HCT116 (cell line): ENCODE measurements at regions not wholly inside any gene's neighbourhood (a gene's known extent, or its start where the extent isn't known, plus 50 kb on each side); places are given as distances from the start of the nearest gene placed in this dataset.

Source experiments
- ATAC-seq: fragments of 200-7000 bp; cut with Tn5 transposase; 2 replicates; pipeline ENCODE4 v1.9.1; 2020; ENCODE audit warnings: mild to moderate bottlenecking, moderate library complexity
- BruUV-seq: library from RNA; stranded (reverse); fragments of 400-500 nt; replicated peaks from 2 replicates; lab custom pipeline; 2021; lab: Mats Ljungman, UMichigan
- CTCF ChIA-PET: fragments of 300-600 bp; sonication (Branson Sonifier 250); formaldehyde crosslinking; loops from one replicate; lab custom pipeline; 2021; ENCODE audit warnings: antibody characterized with exemption; lab: Charles Lee
- POLR2A ChIA-PET: fragments of 300-600, 350-600 bp; sonication (Branson Sonifier 250); formaldehyde crosslinking; loops from one replicate; lab custom pipeline; 2021; ENCODE audit warnings: antibody characterized with exemption; lab: Charles Lee
- RAD21 ChIA-PET, 2 experiments: fragments of 300-600 bp; sonication (Branson Sonifier 250); formaldehyde crosslinking; loops; one replicate each; lab custom pipeline; 2023; ENCODE audit warnings: low total read pairs in 2 of 2; ENCODE audit not compliant: uncharacterized antibody in 2 of 2, unreplicated experiment in 2 of 2, low non-redundant PET in 1 of 2; lab: Charles Lee
- DNase-seq: peaks from one replicate; pipeline ENCODE4 v3.0.0-alpha.2; 2010; ENCODE audit warnings: low read depth, low spot score
- H2AFZ ChIP-seq: fragments of 200-600 bp; shearing (Covaris generic), sonication (generic); 2 replicates; pipeline ENCODE4 v1.6.1; 2017; ENCODE audit warnings: low read depth, mixed run types, mixed read lengths, antibody characterized with exemption, low read length; ENCODE audit not compliant: poor library complexity, severe bottlenecking
- H3K27ac ChIP-seq: 2 replicates; pipeline ENCODE4 v1.5.1; 2012; ENCODE audit warnings: low read depth, low read length
- H3K27me3 ChIP-seq: fragments of 200-600 bp; sonication (generic); 2 replicates; pipeline ENCODE4 v1.6.1; 2016; ENCODE audit warnings: mixed run types, low read length, mixed read lengths; ENCODE audit not compliant: insufficient read depth
- H3K36me3 ChIP-seq, 2 experiments: fragments of 200-500 bp in 1 of 2; fragments of 200-600 bp in 1 of 2; sonication (Bioruptor generic) in 1 of 2; sonication (generic) in 1 of 2; 2 replicates each; pipeline versions ENCODE4 v1.5.1 to v1.6.1; 2014 to 2016; ENCODE audit warnings: low read length in 2 of 2, inconsistent platforms in 1 of 2, mixed read lengths in 1 of 2, mixed run types in 1 of 2; ENCODE audit not compliant: insufficient read depth in 2 of 2, control insufficient read depth in 1 of 2
- H3K4me1 ChIP-seq, 2 experiments: fragments of 200-600 bp in 1 of 2; sonication (generic) in 1 of 2; 2 replicates each; pipeline versions ENCODE4 v1.5.1 to v1.6.1; 2012 to 2017; ENCODE audit warnings: low read length in 2 of 2, inconsistent platforms in 1 of 2, mild to moderate bottlenecking in 1 of 2, mixed read lengths in 1 of 2, mixed run types in 1 of 2, moderate library complexity in 1 of 2; ENCODE audit not compliant: insufficient read depth in 2 of 2, control insufficient read depth in 1 of 2
- H3K4me2 ChIP-seq: fragments of 200-600 bp; sonication (generic); 2 replicates; pipeline ENCODE4 v1.6.1; 2017; ENCODE audit warnings: mixed run types, low read length, mixed read lengths
- H3K4me3 ChIP-seq, 2 experiments: fragments of 200-600 bp in 1 of 2; sonication (generic) in 1 of 2; replicated peaks in 1 of 2; 2 replicates each; pipeline ENCODE4 v1.5.1; 2011 to 2016; ENCODE audit warnings: low read length in 2 of 2, control low read depth in 1 of 2, low read depth in 1 of 2, mild to moderate bottlenecking in 1 of 2, mixed read lengths in 1 of 2, mixed run types in 1 of 2
- H3K79me2 ChIP-seq: fragments of 200-600 bp; sonication (generic); 2 replicates; pipeline ENCODE4 v1.6.1; 2017; ENCODE audit warnings: mild to moderate bottlenecking, mixed run types, low read length, moderate library complexity, mixed read lengths; ENCODE audit not compliant: insufficient read depth
- H3K9ac ChIP-seq: fragments of 200-600 bp; sonication (generic); 2 replicates; pipeline ENCODE4 v1.6.1; 2016; ENCODE audit warnings: low read length, mixed read lengths
- H3K9me2 ChIP-seq: fragments of 200-600 bp; sonication (generic), shearing (Covaris generic); 2 replicates; pipeline ENCODE4 v1.6.1; 2017; ENCODE audit warnings: mixed run types, mild to moderate bottlenecking, moderate library complexity; ENCODE audit not compliant: insufficient read depth
- H3K9me3 ChIP-seq, 2 experiments: fragments of 200-500 bp in 1 of 2; fragments of 200-600 bp in 1 of 2; sonication (Bioruptor generic) in 1 of 2; sonication (generic) in 1 of 2; 2 replicates each; pipeline ENCODE4 v1.6.1; 2014 to 2017; ENCODE audit warnings: low read length in 2 of 2, mixed read lengths in 2 of 2, inconsistent platforms in 1 of 2, low read depth in 1 of 2, mild to moderate bottlenecking in 1 of 2, mixed run types in 1 of 2, moderate library complexity in 1 of 2; ENCODE audit not compliant: control insufficient read depth in 1 of 2, insufficient read depth in 1 of 2
- H4K20me1 ChIP-seq: fragments of 200-600 bp; sonication (generic), shearing (Covaris generic); 2 replicates; pipeline ENCODE4 v1.6.1; 2017; ENCODE audit warnings: mixed run types, mild to moderate bottlenecking, moderate library complexity; ENCODE audit not compliant: insufficient read depth
- CEBPB ChIP-seq: IDR thresholded peaks from 2 replicates; pipeline ENCODE4 v1.6.1; 2012; ENCODE audit warnings: low read depth
- CTCF ChIP-seq, 3 experiments: fragments of 200-600 bp in 1 of 3; sonication (generic) in 1 of 3; IDR thresholded peaks in 2 of 3; conservative IDR thresholded peaks in 1 of 3; 2 replicates each; pipeline ENCODE4 v1.5.1; 2012 to 2017; ENCODE audit warnings: low read depth in 2 of 3, low read length in 2 of 3, antibody characterized with exemption in 1 of 3, borderline replicate concordance in 1 of 3, control low read depth in 1 of 3, mild to moderate bottlenecking in 1 of 3, mixed read lengths in 1 of 3, mixed run types in 1 of 3, moderate library complexity in 1 of 3; ENCODE audit not compliant: insufficient read depth in 1 of 3
- EGR1 ChIP-seq: IDR thresholded peaks from 2 replicates; pipeline ENCODE4 v1.6.1; 2012; ENCODE audit warnings: low read depth
- EZH2 ChIP-seq: fragments of 200-600 bp; sonication (generic); IDR thresholded peaks from 2 replicates; pipeline ENCODE4 v1.6.1; 2017; ENCODE audit warnings: antibody characterized with exemption, mixed run types
- POLR2AphosphoS5 ChIP-seq: IDR thresholded peaks from 2 replicates; pipeline ENCODE4 v1.6.1; 2011; ENCODE audit warnings: mild to moderate bottlenecking, low read depth, low read length, moderate library complexity
- RAD21 ChIP-seq: IDR thresholded peaks from 2 replicates; pipeline ENCODE4 v1.6.1; 2012; ENCODE audit warnings: low read depth, mild to moderate bottlenecking
- REST ChIP-seq: IDR thresholded peaks from 2 replicates; pipeline ENCODE4 v1.6.1; 2012; ENCODE audit warnings: low read depth
- SRF ChIP-seq: IDR thresholded peaks from 2 replicates; pipeline ENCODE4 v1.6.1; 2012; ENCODE audit warnings: low read depth
- TCF7L2 ChIP-seq: IDR thresholded peaks from 2 replicates; pipeline ENCODE4 v1.7.0; 2011; ENCODE audit warnings: borderline replicate concordance, inconsistent platforms; ENCODE audit not compliant: insufficient read depth, insufficient read length; ENCODE audit errors: extremely low read depth
- ZBTB33 ChIP-seq: IDR thresholded peaks from 2 replicates; pipeline ENCODE4 v1.6.1; 2011; ENCODE audit warnings: mild to moderate bottlenecking, low read length, moderate library complexity; ENCODE audit not compliant: insufficient replicate concordance; ENCODE audit errors: extremely low read depth
- ZFX ChIP-seq: fragments of 450-650 bp; IDR thresholded peaks from 2 replicates; pipeline ENCODE4 v1.6.1; 2017
- intact Hi-C: fragments of 100-400 bp; cut with micrococcal nuclease; formaldehyde crosslinking; loops from 2 replicates; pipeline ENCODE4 v1.10.0; 2022

- intact Hi-C loops: no loop called here
- H3K4me2 ChIP-seq: no peak overlapping the region
- no peak overlapping the region for H3K9ac ChIP-seq
- ATAC-seq (no peak), DNase-seq (no peak)
- no peak overlapping the region for H3K27ac ChIP-seq
- CTCF ChIA-PET: no interaction called here
- no TSS peak for BruUV-seq
- H3K9me3 ChIP-seq: no peaks in the 10 kb centered on the region
- no peaks in the 10 kb centered on the region for H3K36me3 ChIP-seq
- no peaks in the 10 kb centered on the region for H3K9me2 ChIP-seq
- H3K4me3 ChIP-seq: no peak overlapping the region
- H3K27me3 ChIP-seq: no peaks in the 10 kb centered on the region
- H3K79me2 ChIP-seq: no peaks in the 10 kb centered on the region
- RAD21 ChIA-PET: no interaction called here
- POLR2A ChIA-PET: no interaction called here
- H2AFZ ChIP-seq: no peak overlapping the region
- no peaks in the 10 kb centered on the region for H3K4me1 ChIP-seq
- TF ChIP-seq ZBTB33 (no peak), SRF (no peak), EZH2 (no peak), EGR1 (no peak), CTCF (IDR thresholded peaks at IDR 0.05 in 2 of 3, conservative IDR thresholded peaks at IDR 0.05 in 1 of 3; ENCODE audit: borderline replicate concordance in 1 of 3, insufficient read depth in 1 of 3, low read depth in 2 of 3, low read length in 2 of 3) (no peak), TCF7L2 (no peak), REST (no peak), CEBPB (no peak), RAD21 (no peak), ZFX (no peak), POLR2AphosphoS5 (no peak)
- no peaks in the 10 kb centered on the region for H4K20me1 ChIP-seq
These were observed 270.4 kb upstream of the SGK1 start for GRCh38 chr6:134588267-134588666.
